ENCODE measurements at regions not wholly inside any gene's neighbourhood (a gene's known extent, or its start where the extent isn't known, plus 50 kb on each side); places are given as distances from the start of the nearest gene placed in this dataset.

- DNase-seq (ENCODE audit: insufficient read length) (no peak), FAIRE-seq (no peak)
- TF ChIP-seq TAF1 (IDR thresholded peaks at IDR 0.05; ENCODE audit: borderline replicate concordance, low read depth, low read length) (no peak), POLR2A (IDR thresholded peaks at IDR 0.05; ENCODE audit: low read depth, low read length) (no peak)
Measured at GRCh38 chr2:120679526-120679925, 56.1 kb upstream of the GLI2 start.

GRCh38 chr2:120680136-120680761 is 55.4 kb upstream of the GLI2 start:
- FAIRE-seq (peak; percentile 91), DNase-seq (ENCODE audit: insufficient read length) (peak; percentile 62)
- TF ChIP-seq POLR2AphosphoS5 (IDR thresholded peaks at IDR 0.05; ENCODE audit: low read depth, low read length) (no peak), TAF1 (IDR thresholded peaks at IDR 0.05; ENCODE audit: borderline replicate concordance, low read depth, low read length) (no peak), POLR2A (IDR thresholded peaks at IDR 0.05; ENCODE audit: low read depth, low read length) (no peak)

- no peak for DNase-seq (ENCODE audit: insufficient read length)
- FAIRE-seq = no peak
- TF ChIP-seq TAF1 (IDR thresholded peaks at IDR 0.05; ENCODE audit: borderline replicate concordance, low read depth, low read length) (no peak), POLR2AphosphoS5 (IDR thresholded peaks at IDR 0.05; ENCODE audit: low read depth, low read length) (no peak), POLR2A (IDR thresholded peaks at IDR 0.05; ENCODE audit: low read depth, low read length) (no peak)
Measured at GRCh38 chr2:120681181-120681580, 54.5 kb upstream of the GLI2 start.

GRCh38 chr2:120681696-120682288 is 53.9 kb upstream of the GLI2 start:
- DNase-seq (ENCODE audit: insufficient read length) = no peak
- FAIRE-seq = no peak
- TF ChIP-seq POLR2AphosphoS5 (IDR thresholded peaks at IDR 0.05; ENCODE audit: low read depth, low read length) (no peak), POLR2A (IDR thresholded peaks at IDR 0.05; ENCODE audit: low read depth, low read length) (no peak), TAF1 (IDR thresholded peaks at IDR 0.05; ENCODE audit: borderline replicate concordance, low read depth, low read length) (no peak)

GRCh38 chr2:120682654-120683053 is 53.0 kb upstream of the GLI2 start:
- no peak for DNase-seq (ENCODE audit: insufficient read length)
- FAIRE-seq = no peak
- TF ChIP-seq POLR2AphosphoS5 (IDR thresholded peaks at IDR 0.05; ENCODE audit: low read depth, low read length) = no peak
- TF ChIP-seq POLR2A (IDR thresholded peaks at IDR 0.05; ENCODE audit: low read depth, low read length) = no peak
- TF ChIP-seq TAF1 (IDR thresholded peaks at IDR 0.05; ENCODE audit: borderline replicate concordance, low read depth, low read length) = no peak

- FAIRE-seq = no peak
- DNase-seq (ENCODE audit: insufficient read length) = no peak
- no peak for TF ChIP-seq TAF1 (IDR thresholded peaks at IDR 0.05; ENCODE audit: borderline replicate concordance, low read depth, low read length)
- TF ChIP-seq POLR2AphosphoS5 (IDR thresholded peaks at IDR 0.05; ENCODE audit: low read depth, low read length) = no peak
- TF ChIP-seq POLR2A (IDR thresholded peaks at IDR 0.05; ENCODE audit: low read depth, low read length) = no peak
Measured at GRCh38 chr2:120683081-120683480, 52.6 kb upstream of the GLI2 start.

GRCh38 chr2:120683701-120684100 is 52.0 kb upstream of the GLI2 start:
- TF ChIP-seq POLR2A (IDR thresholded peaks at IDR 0.05; ENCODE audit: low read depth, low read length) (no peak), POLR2AphosphoS5 (IDR thresholded peaks at IDR 0.05; ENCODE audit: low read depth, low read length) (no peak), TAF1 (IDR thresholded peaks at IDR 0.05; ENCODE audit: borderline replicate concordance, low read depth, low read length) (no peak)
- DNase-seq (ENCODE audit: insufficient read length) (no peak), FAIRE-seq (no peak)

- no peak for DNase-seq (ENCODE audit: insufficient read length)
- no peak for FAIRE-seq
- TF ChIP-seq TAF1 (IDR thresholded peaks at IDR 0.05; ENCODE audit: borderline replicate concordance, low read depth, low read length) (no peak), POLR2A (IDR thresholded peaks at IDR 0.05; ENCODE audit: low read depth, low read length) (no peak), POLR2AphosphoS5 (IDR thresholded peaks at IDR 0.05; ENCODE audit: low read depth, low read length) (no peak)
Measured at GRCh38 chr2:120684289-120685065, 51.2 kb upstream of the GLI2 start.

- DNase-seq (ENCODE audit: insufficient read length) (no peak), FAIRE-seq (no peak)
- TF ChIP-seq POLR2A (IDR thresholded peaks at IDR 0.05; ENCODE audit: low read depth, low read length) = no peak
- TF ChIP-seq TAF1 (IDR thresholded peaks at IDR 0.05; ENCODE audit: borderline replicate concordance, low read depth, low read length) = no peak
- no peak for TF ChIP-seq POLR2AphosphoS5 (IDR thresholded peaks at IDR 0.05; ENCODE audit: low read depth, low read length)
Measured at GRCh38 chr2:120685066-120685973, 50.3 kb upstream of the GLI2 start.
